Neuronal stem cell (in vitro differentiated cells): ENCODE measurements at regions not wholly inside any gene's neighbourhood (a gene's known extent, or its start where the extent isn't known, plus 50 kb on each side); places are given as distances from the start of the nearest gene placed in this dataset.

Experiments used
- DNase-seq: peaks from one replicate; pipeline ENCODE4 v3.0.0-alpha.2; 2013; ENCODE audit warnings: low spot score
- H2AFZ ChIP-seq: one replicate; pipeline ENCODE4 v1.6.1; 2013; ENCODE audit warnings: mild to moderate bottlenecking, low read length, inconsistent platforms
- H2AK5ac ChIP-seq: 2 replicates; pipeline ENCODE4 v1.6.1; 2013; ENCODE audit warnings: low read depth, mild to moderate bottlenecking, inconsistent platforms, low read length, moderate library complexity, mixed read lengths
- H2BK120ac ChIP-seq: 2 replicates; pipeline ENCODE4 v1.6.1; 2013; ENCODE audit warnings: low read depth, mild to moderate bottlenecking, inconsistent platforms, low read length, moderate library complexity, mixed read lengths
- H2BK12ac ChIP-seq: one replicate; pipeline ENCODE4 v1.6.1; 2013; ENCODE audit warnings: low read length, inconsistent platforms
- H2BK15ac ChIP-seq: 2 replicates; pipeline ENCODE4 v1.6.1; 2013; ENCODE audit warnings: mild to moderate bottlenecking, low read length, inconsistent platforms, mixed read lengths
- H2BK5ac ChIP-seq: one replicate; pipeline ENCODE4 v1.6.1; 2013; ENCODE audit warnings: inconsistent platforms, mild to moderate bottlenecking, low read length, moderate library complexity
- H3K14ac ChIP-seq: one replicate; pipeline ENCODE4 v1.6.1; 2013; ENCODE audit warnings: low read length, inconsistent platforms
- H3K18ac ChIP-seq: 2 replicates; pipeline ENCODE4 v1.6.1; 2013; ENCODE audit warnings: low read length, inconsistent platforms
- H3K23ac ChIP-seq: 2 replicates; pipeline ENCODE4 v1.6.1; 2013; ENCODE audit warnings: low read depth, mild to moderate bottlenecking, mixed read lengths, low read length, inconsistent platforms; ENCODE audit not compliant: poor library complexity
- H3K27ac ChIP-seq: replicated peaks from 3 replicates; pipeline ENCODE4 v1.5.1; 2013; ENCODE audit warnings: low read length, inconsistent platforms
- H3K27me3 ChIP-seq, 3 experiments: 2 replicates each; pipeline ENCODE4 v1.6.1; 2013; ENCODE audit warnings: low read length in 3 of 3, mild to moderate bottlenecking in 2 of 3, inconsistent platforms in 1 of 3, low read depth in 1 of 3, mixed read lengths in 1 of 3, moderate library complexity in 1 of 3; ENCODE audit not compliant: control insufficient read depth in 3 of 3, insufficient read depth in 3 of 3
- H3K36me3 ChIP-seq, 2 donors: replicated peaks in 1 of 2; 2 replicates each; pipeline ENCODE4 v1.6.1; 2013; ENCODE audit warnings: low read length in 2 of 2; ENCODE audit not compliant: control insufficient read depth in 2 of 2, insufficient read depth in 2 of 2
- H3K4ac ChIP-seq: 2 replicates; pipeline ENCODE4 v1.6.1; 2013; ENCODE audit warnings: inconsistent platforms, mild to moderate bottlenecking, low read length, moderate library complexity
- H3K4me1 ChIP-seq, 2 donors: 1 replicate in 1 of 2; 2 replicates in 1 of 2; pipeline ENCODE4 v1.6.1; 2013; ENCODE audit warnings: low read length in 2 of 2, low read depth in 1 of 2; ENCODE audit not compliant: control insufficient read depth in 2 of 2, insufficient read depth in 1 of 2
- H3K4me2 ChIP-seq: one replicate; pipeline ENCODE4 v1.6.1; 2013; ENCODE audit warnings: mild to moderate bottlenecking, low read length, inconsistent platforms; ENCODE audit not compliant: insufficient read depth, poor library complexity, severe bottlenecking
- H3K4me3 ChIP-seq, 2 donors: 2 replicates each; pipeline ENCODE4 v1.5.1; 2013; ENCODE audit warnings: low read length in 2 of 2, mild to moderate bottlenecking in 2 of 2, inconsistent platforms in 1 of 2, moderate library complexity in 1 of 2
- H3K79me1 ChIP-seq: one replicate; pipeline ENCODE4 v1.6.1; 2013; ENCODE audit warnings: low read depth, mild to moderate bottlenecking, inconsistent platforms, low read length, moderate library complexity
- H3K9ac ChIP-seq: one replicate; pipeline ENCODE4 v1.6.1; 2013; ENCODE audit warnings: mild to moderate bottlenecking, low read depth, low read length, inconsistent platforms; ENCODE audit not compliant: poor library complexity
- H3K9me3 ChIP-seq, 2 donors: replicated peaks in 1 of 2; 2 replicates each; pipeline versions ENCODE3 to v1.6.1; 2013; ENCODE audit warnings: low read length in 2 of 2, mild to moderate bottlenecking in 2 of 2, inconsistent platforms in 1 of 2, low read depth in 1 of 2, mixed read lengths in 1 of 2, moderate library complexity in 1 of 2; ENCODE audit not compliant: control insufficient read depth in 2 of 2, insufficient read depth in 1 of 2
- H4K8ac ChIP-seq: one replicate; pipeline ENCODE4 v1.6.1; 2013; ENCODE audit warnings: low read depth, mild to moderate bottlenecking, inconsistent platforms, low read length, moderate library complexity
- H4K91ac ChIP-seq: one replicate; pipeline ENCODE4 v1.6.1; 2013; ENCODE audit warnings: low read length, low read depth, mild to moderate bottlenecking, inconsistent platforms; ENCODE audit not compliant: poor library complexity
- WGBS, 2 donors: extraction: QIAGEN DNeasy Blood & Tissue Kit; methylation state at CpG; one replicate each; pipeline ENCODE4 v1.1.7; 2013; ENCODE audit warnings: missing lambda C conversion rate in 2 of 2, mixed read lengths in 1 of 2; ENCODE audit not compliant: insufficient read length in 2 of 2, insufficient replicate concordance in 1 of 2; ENCODE audit errors: extremely low coverage in 2 of 2; 5-methylcytosine and 5-hydroxymethylcytosine counted together

DNA sequence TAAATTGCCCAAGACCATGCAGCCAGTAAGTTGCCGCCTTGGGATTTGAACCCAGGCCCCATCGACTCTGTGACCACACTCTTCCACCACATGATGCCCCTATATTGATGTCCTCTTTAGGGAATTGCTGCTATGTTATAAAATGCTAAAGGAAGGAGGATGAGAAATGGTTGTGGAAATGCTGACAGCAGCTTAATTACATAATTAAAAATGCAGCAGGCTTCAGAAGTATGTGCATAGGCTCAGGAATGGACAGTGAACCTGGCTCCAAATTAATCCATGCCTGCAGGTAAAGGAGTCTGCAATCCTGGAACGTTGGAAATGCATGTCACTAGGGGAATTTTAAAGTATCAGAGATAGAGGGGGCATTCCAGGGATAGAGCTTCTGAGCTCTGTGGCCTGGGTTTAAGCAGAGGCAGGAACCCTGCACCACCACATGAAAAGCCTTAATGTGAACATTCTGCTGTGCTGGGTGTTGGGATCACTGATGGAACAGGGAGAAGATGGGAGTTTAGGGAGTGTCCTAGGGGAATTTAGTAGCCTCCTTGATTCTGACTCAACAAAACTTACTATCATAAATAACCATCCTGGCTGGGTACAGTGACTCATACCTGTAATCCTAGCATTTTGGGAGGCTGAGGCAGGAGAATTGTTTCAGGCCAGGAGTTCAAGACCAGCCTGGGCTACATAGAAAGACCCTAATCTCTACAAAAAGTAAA, 76.1 kb upstream of the CCDC85A start:
- Histone ChIP-seq H2BK120ac (no peak overlapping the region), H2BK5ac (no peak overlapping the region), H3K4me2 (no peak overlapping the region), H3K4ac (no peak overlapping the region), H3K36me3 (no peaks in the 10 kb centered on the region), H3K14ac (no peak overlapping the region), H3K79me1 (no peaks in the 10 kb centered on the region), H2BK15ac (no peak overlapping the region), H4K8ac (no peak overlapping the region), H3K9me3 (no peaks in the 10 kb centered on the region), H3K27ac (no peak overlapping the region), H3K27me3 (no peaks in the 10 kb centered on the region), H3K4me3 (no peak overlapping the region), H2BK12ac (no peak overlapping the region), H3K18ac (no peak overlapping the region), H4K91ac (no peak overlapping the region), H3K4me1 (no peaks in the 10 kb centered on the region), H3K23ac (no peak overlapping the region), H2AFZ (no peak overlapping the region), H3K9ac (no peak overlapping the region), H2AK5ac (no peak overlapping the region)
- no CpG with 5 or more reads among the region's 3 CpGs for WGBS, 2 donors
- no peak for DNase-seq

DNA sequence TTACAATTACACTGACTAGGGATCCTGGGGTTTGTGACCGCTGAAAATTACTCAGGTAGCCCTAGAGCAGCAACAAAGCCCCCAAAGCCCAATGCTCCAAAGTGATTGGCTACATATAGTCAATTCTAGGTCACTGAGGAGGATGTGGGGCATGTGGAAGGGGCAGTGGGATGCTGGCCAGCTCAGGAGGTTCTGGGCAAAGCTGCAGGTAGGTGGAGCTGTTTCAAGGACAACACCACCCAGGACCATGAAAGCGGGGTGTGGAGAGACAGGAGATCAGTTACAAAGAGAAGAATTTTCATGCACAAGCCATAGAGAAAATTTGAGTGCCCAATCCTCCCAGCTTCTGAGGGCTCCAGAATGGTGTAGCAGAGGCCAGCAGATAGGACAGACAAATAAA, 75.0 kb upstream of the CCDC85A start:
- H2AFZ ChIP-seq, result no peak overlapping the region
- no peak overlapping the region for H2BK15ac ChIP-seq
- no peak overlapping the region for H2BK12ac ChIP-seq
- H3K36me3 ChIP-seq, result no peaks in the 10 kb centered on the region
- H3K14ac ChIP-seq, result no peak overlapping the region
- DNase-seq, result no peak
- H3K9ac ChIP-seq, result no peak overlapping the region
- no peak overlapping the region for H3K4ac ChIP-seq
- H2BK120ac ChIP-seq, result no peak overlapping the region
- H3K23ac ChIP-seq, result no peak overlapping the region
- no peaks in the 10 kb centered on the region for H3K79me1 ChIP-seq
- no peak overlapping the region for H2AK5ac ChIP-seq
- H3K4me1 ChIP-seq, result peaks cover 0 to 5% of the 10 kb centered on the region in 2 donors
- WGBS, 2 donors, result no CpG with 5 or more reads among the region's 2 CpGs
- H3K27ac ChIP-seq, result no peak overlapping the region
- H3K18ac ChIP-seq, result no peak overlapping the region
- H3K4me3 ChIP-seq, result no peak overlapping the region
- H3K9me3 ChIP-seq, result no peaks in the 10 kb centered on the region
- H4K8ac ChIP-seq, result no peak overlapping the region
- H3K4me2 ChIP-seq, result no peak overlapping the region
- H4K91ac ChIP-seq, result no peak overlapping the region
- H3K27me3 ChIP-seq, result no peaks in the 10 kb centered on the region
- no peak overlapping the region for H2BK5ac ChIP-seq

DNA sequence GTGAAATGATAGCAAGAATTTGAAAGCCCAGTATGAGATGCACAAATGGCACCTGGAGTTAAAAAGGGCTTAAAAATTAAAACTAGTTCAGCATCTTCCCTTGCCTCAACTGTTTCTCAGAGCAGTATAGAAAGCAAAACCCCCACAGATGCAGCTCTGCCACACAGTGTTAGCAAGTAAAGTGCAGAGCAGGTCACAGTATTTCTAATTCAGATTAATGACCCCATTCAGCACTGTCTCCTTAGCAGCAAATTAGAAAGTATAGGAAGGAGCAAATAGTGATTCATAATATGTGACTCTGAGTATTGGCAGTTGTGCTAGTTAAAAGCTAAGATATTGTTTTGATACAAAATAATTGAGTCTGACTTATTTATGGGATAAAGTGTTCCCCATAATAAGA, 73.8 kb upstream of the CCDC85A start:
- Histone ChIP-seq H3K4me2 (no peak overlapping the region), H3K4me1 (peaks cover 0 to 8% of the 10 kb centered on the region in 2 donors), H2BK5ac (no peak overlapping the region), H4K91ac (no peak overlapping the region), H3K23ac (no peak overlapping the region), H3K79me1 (no peaks in the 10 kb centered on the region), H2BK15ac (no peak overlapping the region), H3K36me3 (no peaks in the 10 kb centered on the region), H2BK120ac (no peak overlapping the region), H3K27me3 (no peaks in the 10 kb centered on the region), H3K4ac (no peak overlapping the region), H2AFZ (no peak overlapping the region), H3K14ac (no peak overlapping the region), H3K27ac (no peak overlapping the region), H4K8ac (no peak overlapping the region), H3K9ac (no peak overlapping the region), H3K9me3 (no peaks in the 10 kb centered on the region), H3K18ac (no peak overlapping the region), H2BK12ac (no peak overlapping the region), H2AK5ac (no peak overlapping the region), H3K4me3 (no peak overlapping the region)
- no peak for DNase-seq

DNA sequence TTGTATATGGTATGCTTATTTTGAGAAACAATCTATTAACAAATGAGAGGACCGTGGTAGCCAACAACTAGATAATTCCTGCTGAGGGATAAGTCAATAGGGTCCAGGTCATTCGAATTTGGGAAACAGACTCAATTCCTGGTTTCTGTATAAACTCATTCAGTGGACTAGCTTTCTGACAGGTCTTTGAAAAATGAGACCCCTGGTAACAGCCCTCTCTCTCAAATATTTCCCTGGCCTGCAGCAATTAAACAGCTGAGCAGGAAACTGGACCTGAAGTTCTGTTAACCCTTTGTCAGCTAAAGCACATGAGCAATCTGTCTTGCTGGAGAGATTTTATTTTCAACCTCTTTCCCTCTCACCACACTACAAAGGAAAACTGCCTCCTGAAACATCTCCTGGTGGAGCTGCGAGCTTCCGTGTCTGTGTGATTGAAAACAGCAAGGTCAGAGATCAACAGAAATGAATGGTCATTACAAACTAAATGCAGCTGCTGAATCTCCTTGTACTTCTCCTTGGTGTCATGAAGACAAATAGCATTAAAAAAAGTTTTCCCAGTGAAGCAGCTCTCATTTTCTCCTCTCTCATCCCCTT, 70.3 kb upstream of the CCDC85A start:
- H2AFZ ChIP-seq, result no peak overlapping the region
- H2AK5ac ChIP-seq, result no peak overlapping the region
- H2BK120ac ChIP-seq, result no peak overlapping the region
- H2BK15ac ChIP-seq, result no peak overlapping the region
- H3K4me3 ChIP-seq, result no peak overlapping the region
- WGBS, 2 donors, result no CpG with 5 or more reads among the region's 4 CpGs
- no peaks in the 10 kb centered on the region for H3K9me3 ChIP-seq
- peaks cover 0 to 10% of the 10 kb centered on the region in 2 donors for H3K4me1 ChIP-seq
- H4K91ac ChIP-seq, result no peak overlapping the region
- no peak overlapping the region for H3K18ac ChIP-seq
- H3K36me3 ChIP-seq, result no peaks in the 10 kb centered on the region
- no peak overlapping the region for H3K4me2 ChIP-seq
- no peak overlapping the region for H2BK12ac ChIP-seq
- no peak for DNase-seq
- H3K23ac ChIP-seq, result no peak overlapping the region
- no peaks in the 10 kb centered on the region for H3K27me3 ChIP-seq
- no peaks in the 10 kb centered on the region for H3K79me1 ChIP-seq
- H3K14ac ChIP-seq, result no peak overlapping the region
- H4K8ac ChIP-seq, result no peak overlapping the region
- no peak overlapping the region for H3K27ac ChIP-seq
- H3K4ac ChIP-seq, result no peak overlapping the region
- H3K9ac ChIP-seq, result no peak overlapping the region
- no peak overlapping the region for H2BK5ac ChIP-seq
